ENCODE measurements at regions not wholly inside any gene's neighbourhood (a gene's known extent, or its start where the extent isn't known, plus 50 kb on each side); places are given as distances from the start of the nearest gene placed in this dataset.

DNA sequence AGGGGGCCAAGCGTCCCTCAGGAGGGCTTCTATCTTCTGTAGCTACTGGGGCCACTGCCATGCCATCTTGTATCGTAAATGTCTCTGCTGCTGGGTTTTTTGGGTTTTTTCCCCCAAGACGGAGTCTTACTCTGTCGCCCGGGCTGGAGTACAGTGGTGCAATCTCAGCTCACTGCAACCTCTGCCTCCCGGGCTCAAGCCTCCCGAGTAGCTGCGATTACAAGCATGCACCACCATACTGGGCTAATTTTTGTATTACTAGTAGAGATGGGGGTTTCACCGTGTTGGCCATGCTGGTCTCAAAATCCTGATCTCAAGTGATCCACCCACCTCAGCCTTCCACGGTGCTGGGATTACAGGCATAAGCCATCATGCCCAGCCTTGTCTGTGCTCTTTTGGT is 111.3 kb upstream of the LOC128125822 start:
- TF ChIP-seq, protein P1, sequence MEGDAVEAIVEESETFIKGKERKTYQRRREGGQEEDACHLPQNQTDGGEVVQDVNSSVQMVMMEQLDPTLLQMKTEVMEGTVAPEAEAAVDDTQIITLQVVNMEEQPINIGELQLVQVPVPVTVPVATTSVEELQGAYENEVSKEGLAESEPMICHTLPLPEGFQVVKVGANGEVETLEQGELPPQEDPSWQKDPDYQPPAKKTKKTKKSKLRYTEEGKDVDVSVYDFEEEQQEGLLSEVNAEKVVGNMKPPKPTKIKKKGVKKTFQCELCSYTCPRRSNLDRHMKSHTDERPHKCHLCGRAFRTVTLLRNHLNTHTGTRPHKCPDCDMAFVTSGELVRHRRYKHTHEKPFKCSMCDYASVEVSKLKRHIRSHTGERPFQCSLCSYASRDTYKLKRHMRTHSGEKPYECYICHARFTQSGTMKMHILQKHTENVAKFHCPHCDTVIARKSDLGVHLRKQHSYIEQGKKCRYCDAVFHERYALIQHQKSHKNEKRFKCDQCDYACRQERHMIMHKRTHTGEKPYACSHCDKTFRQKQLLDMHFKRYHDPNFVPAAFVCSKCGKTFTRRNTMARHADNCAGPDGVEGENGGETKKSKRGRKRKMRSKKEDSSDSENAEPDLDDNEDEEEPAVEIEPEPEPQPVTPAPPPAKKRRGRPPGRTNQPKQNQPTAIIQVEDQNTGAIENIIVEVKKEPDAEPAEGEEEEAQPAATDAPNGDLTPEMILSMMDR (conservative IDR thresholded peaks at IDR 0.05 in 1 of 2, IDR thresholded peaks at IDR 0.05 in 1 of 2; ENCODE audit: low read depth in 1 of 2, low read length in 2 of 2): no peak
- no peak for TF ChIP-seq EZH2 (IDR thresholded peaks at IDR 0.05; ENCODE audit: low read length, missing control alignments)
